ENCODE measurements at regions not wholly inside any gene's neighbourhood (a gene's known extent, or its start where the extent isn't known, plus 50 kb on each side); places are given as distances from the start of the nearest gene placed in this dataset.

- no peak overlapping the region for H3K27ac Mint-ChIP-seq
- no peaks in the 10 kb centered on the region for H3K36me3 Mint-ChIP-seq (ENCODE audit: low read depth)
These were observed 321.1 kb downstream of the STIM2 start for GRCh38 chr4:27181693-27182092.

GRCh38 chr4:27182211-27182610, 321.6 kb downstream of the STIM2 start:
- Mint-ChIP-seq H3K4me3 (no peak overlapping the region), H3K36me3 (ENCODE audit: low read depth) (no peaks in the 10 kb centered on the region), H3K4me1 (ENCODE audit: low read depth) (no peaks in the 10 kb centered on the region), H3K9me3 (no peaks in the 10 kb centered on the region), H3K27me3 (no peaks in the 10 kb centered on the region), H3K27ac (no peak overlapping the region)
- intact Hi-C loops (cut with micrococcal nuclease) = no loop called here

More at GRCh38 chr4:27181693-27182092, 321.1 kb downstream of the STIM2 start:
- Mint-ChIP-seq H3K4me1 (ENCODE audit: low read depth) (no peaks in the 10 kb centered on the region), H3K27me3 (no peaks in the 10 kb centered on the region), H3K9me3 (no peaks in the 10 kb centered on the region), H3K4me3 (no peak overlapping the region)
- intact Hi-C loops (cut with micrococcal nuclease) = no loop called here

GRCh38 chr4:27184508-27185155, 324.0 kb downstream of the STIM2 start:
- H3K36me3 Mint-ChIP-seq (ENCODE audit: low read depth) = no peaks in the 10 kb centered on the region
- H3K27ac Mint-ChIP-seq = no peak overlapping the region
- H3K4me3 Mint-ChIP-seq = no peak overlapping the region
- no peaks in the 10 kb centered on the region for H3K4me1 Mint-ChIP-seq (ENCODE audit: low read depth)
- no peaks in the 10 kb centered on the region for H3K9me3 Mint-ChIP-seq
- intact Hi-C loops (cut with micrococcal nuclease) = no loop called here
- H3K27me3 Mint-ChIP-seq = peaks cover 1% of the 10 kb centered on the region

GRCh38 chr4:27186710-27187109, 326.1 kb downstream of the STIM2 start:
- peaks cover 1% of the 10 kb centered on the region for H3K27me3 Mint-ChIP-seq
- no peaks in the 10 kb centered on the region for H3K4me1 Mint-ChIP-seq (ENCODE audit: low read depth)
- intact Hi-C loops (cut with micrococcal nuclease) = no loop called here
- no peak overlapping the region for H3K27ac Mint-ChIP-seq
- H3K36me3 Mint-ChIP-seq (ENCODE audit: low read depth) = no peaks in the 10 kb centered on the region
- no peak overlapping the region for H3K4me3 Mint-ChIP-seq
- no peaks in the 10 kb centered on the region for H3K9me3 Mint-ChIP-seq

GRCh38 chr4:27187786-27188185, 327.1 kb downstream of the STIM2 start:
- Mint-ChIP-seq H3K9me3 (no peaks in the 10 kb centered on the region), H3K36me3 (ENCODE audit: low read depth) (no peaks in the 10 kb centered on the region), H3K4me3 (no peak overlapping the region), H3K27ac (no peak overlapping the region), H3K4me1 (ENCODE audit: low read depth) (no peaks in the 10 kb centered on the region), H3K27me3 (peaks cover 1% of the 10 kb centered on the region)
- intact Hi-C loops (cut with micrococcal nuclease) = no loop called here

- H3K4me3 Mint-ChIP-seq = no peak overlapping the region
- no peaks in the 10 kb centered on the region for H3K36me3 Mint-ChIP-seq (ENCODE audit: low read depth)
- peaks cover 1% of the 10 kb centered on the region for H3K27me3 Mint-ChIP-seq
- H3K4me1 Mint-ChIP-seq (ENCODE audit: low read depth) = no peaks in the 10 kb centered on the region
- intact Hi-C loops (cut with micrococcal nuclease) = no loop called here
- H3K9me3 Mint-ChIP-seq = peaks cover 6% of the 10 kb centered on the region
- H3K27ac Mint-ChIP-seq = no peak overlapping the region
These were observed 329.0 kb downstream of the STIM2 start for GRCh38 chr4:27189683-27190082.

- Mint-ChIP-seq H3K9me3 (peaks cover 9% of the 10 kb centered on the region), H3K36me3 (ENCODE audit: low read depth) (no peaks in the 10 kb centered on the region), H3K4me3 (no peak overlapping the region), H3K27ac (no peak overlapping the region), H3K4me1 (ENCODE audit: low read depth) (no peaks in the 10 kb centered on the region), H3K27me3 (peaks cover 1% of the 10 kb centered on the region)
- intact Hi-C loops (cut with micrococcal nuclease) = no loop called here
These were observed 331.0 kb downstream of the STIM2 start for GRCh38 chr4:27191592-27191991.

GRCh38 chr4:27194599-27195176, 334.0 kb downstream of the STIM2 start:
- peaks cover 9% of the 10 kb centered on the region for H3K9me3 Mint-ChIP-seq

GRCh38 chr4:27198246-27198645, 337.6 kb downstream of the STIM2 start:
- no peaks in the 10 kb centered on the region for H3K27me3 Mint-ChIP-seq
- H3K4me3 Mint-ChIP-seq = no peak overlapping the region
- H3K9me3 Mint-ChIP-seq = peaks cover 9% of the 10 kb centered on the region
- no peaks in the 10 kb centered on the region for H3K36me3 Mint-ChIP-seq (ENCODE audit: low read depth)
- H3K4me1 Mint-ChIP-seq (ENCODE audit: low read depth) = no peaks in the 10 kb centered on the region
- H3K27ac Mint-ChIP-seq = no peak overlapping the region
- intact Hi-C loops (cut with micrococcal nuclease) = no loop called here

More at GRCh38 chr4:27194599-27195176, 334.0 kb downstream of the STIM2 start:
- intact Hi-C loops (cut with micrococcal nuclease) = no loop called here
- no peaks in the 10 kb centered on the region for H3K27me3 Mint-ChIP-seq
- no peaks in the 10 kb centered on the region for H3K36me3 Mint-ChIP-seq (ENCODE audit: low read depth)
- no peak overlapping the region for H3K4me3 Mint-ChIP-seq
- no peak overlapping the region for H3K27ac Mint-ChIP-seq
- H3K4me1 Mint-ChIP-seq (ENCODE audit: low read depth) = no peaks in the 10 kb centered on the region

GRCh38 chr4:27198971-27199370, 338.3 kb downstream of the STIM2 start:
- Mint-ChIP-seq H3K4me1 (ENCODE audit: low read depth) (no peaks in the 10 kb centered on the region), H3K9me3 (peaks cover 9% of the 10 kb centered on the region), H3K27ac (no peak overlapping the region), H3K27me3 (no peaks in the 10 kb centered on the region), H3K4me3 (no peak overlapping the region), H3K36me3 (ENCODE audit: low read depth) (no peaks in the 10 kb centered on the region)
- intact Hi-C loops (cut with micrococcal nuclease) = no loop called here

GRCh38 chr4:27206009-27206408, 345.4 kb downstream of the STIM2 start:
- Mint-ChIP-seq H3K36me3 (ENCODE audit: low read depth) (no peaks in the 10 kb centered on the region), H3K9me3 (no peaks in the 10 kb centered on the region), H3K4me1 (ENCODE audit: low read depth) (no peaks in the 10 kb centered on the region), H3K27ac (no peak overlapping the region), H3K4me3 (no peak overlapping the region), H3K27me3 (no peaks in the 10 kb centered on the region)
- intact Hi-C loops (cut with micrococcal nuclease) = no loop called here

- no peaks in the 10 kb centered on the region for H3K4me1 Mint-ChIP-seq (ENCODE audit: low read depth)
- no peak overlapping the region for H3K27ac Mint-ChIP-seq
- H3K27me3 Mint-ChIP-seq = no peaks in the 10 kb centered on the region
- no peaks in the 10 kb centered on the region for H3K36me3 Mint-ChIP-seq (ENCODE audit: low read depth)
- H3K4me3 Mint-ChIP-seq = no peak overlapping the region
- no peaks in the 10 kb centered on the region for H3K9me3 Mint-ChIP-seq
- intact Hi-C loops (cut with micrococcal nuclease) = no loop called here
These were observed 350.3 kb downstream of the STIM2 start for GRCh38 chr4:27210956-27211355.

GRCh38 chr4:27214010-27214409, 353.4 kb downstream of the STIM2 start:
- Mint-ChIP-seq H3K4me1 (ENCODE audit: low read depth) (no peaks in the 10 kb centered on the region), H3K27ac (no peak overlapping the region), H3K36me3 (ENCODE audit: low read depth) (no peaks in the 10 kb centered on the region), H3K27me3 (peaks cover 2% of the 10 kb centered on the region), H3K9me3 (no peaks in the 10 kb centered on the region), H3K4me3 (no peak overlapping the region)
- intact Hi-C loops (cut with micrococcal nuclease) = no loop called here

GRCh38 chr4:27215220-27215826, 354.7 kb downstream of the STIM2 start:
- Mint-ChIP-seq H3K9me3 (no peaks in the 10 kb centered on the region), H3K27me3 (peaks cover 2% of the 10 kb centered on the region), H3K4me3 (no peak overlapping the region), H3K4me1 (ENCODE audit: low read depth) (no peaks in the 10 kb centered on the region), H3K36me3 (ENCODE audit: low read depth) (no peaks in the 10 kb centered on the region), H3K27ac (no peak overlapping the region)
- intact Hi-C loops (cut with micrococcal nuclease) = no loop called here

Data from dendritic cell treated with granulocyte-macrophage colony-stimulating factor and Interleukin-4, amounts not matched to agents 40 ng/mL and 50 ng/mL, for 4 days (primary cell).